Fibroblast of skin of left quadriceps (primary cell): ENCODE measurements at regions not wholly inside any gene's neighbourhood (a gene's known extent, or its start where the extent isn't known, plus 50 kb on each side); places are given as distances from the start of the nearest gene placed in this dataset.
A peak's percentile ranks its signal among the peaks of the same experiment; 100 is the strongest.

Experiments
- DNase-seq, 2 experiments: peaks; one replicate each; pipeline ENCODE4 v3.0.0-alpha.2; 2013; ENCODE audit warnings: low read depth in 2 of 2

- DNase-seq = no peak
Measured at GRCh38 chr17:65446043-65446442, 115.4 kb downstream of the AXIN2 start.

- no peak for DNase-seq
Measured at GRCh38 chr17:65444049-65444448, 117.4 kb downstream of the AXIN2 start.

DNA sequence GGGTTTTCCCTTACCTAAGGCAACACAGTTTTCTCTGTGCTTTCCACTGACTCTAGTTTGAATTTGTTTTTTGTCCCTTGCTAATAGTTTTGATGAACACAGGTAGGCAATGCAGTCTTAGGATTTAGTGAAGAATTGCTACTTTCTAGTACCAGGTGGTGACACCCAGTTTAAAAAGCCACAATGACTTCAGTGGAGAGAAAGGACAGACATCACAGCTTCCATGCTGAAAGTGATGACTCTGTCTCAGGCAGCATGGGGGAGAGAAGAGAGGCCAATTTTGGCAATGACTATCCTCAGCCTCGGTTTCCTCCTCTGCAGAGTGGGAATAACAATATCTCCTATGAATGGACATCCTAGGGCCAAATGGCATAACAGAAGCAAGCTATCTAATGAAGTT, 118.8 kb downstream of the AXIN2 start:
- DNase-seq = no peak

DNA sequence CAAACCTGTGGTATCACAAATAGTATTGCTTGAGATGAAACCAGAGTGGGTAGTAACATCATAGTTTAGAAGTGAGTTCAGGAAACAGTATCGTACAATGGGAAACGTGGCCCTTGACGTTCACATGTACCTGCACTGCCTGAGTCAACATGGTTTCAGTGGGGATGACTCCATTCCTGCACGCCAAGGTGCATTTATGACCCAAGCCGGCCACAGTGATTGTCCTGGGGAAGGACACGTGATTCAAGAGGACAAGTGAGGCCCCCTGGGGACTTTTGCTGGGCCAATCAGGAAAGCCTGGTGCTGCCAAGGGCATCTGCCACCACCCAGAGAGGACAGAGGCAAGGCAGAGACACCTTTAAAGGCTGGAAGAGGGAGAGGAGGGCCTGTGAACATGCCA, 119.2 kb downstream of the AXIN2 start:
- no peak for DNase-seq

GRCh38 chr17:65441053-65441605, 120.3 kb downstream of the AXIN2 start:
- DNase-seq = no peak

- DNase-seq = no peak
Measured at GRCh38 chr17:65438708-65439294, 122.6 kb downstream of the AXIN2 start.

DNA sequence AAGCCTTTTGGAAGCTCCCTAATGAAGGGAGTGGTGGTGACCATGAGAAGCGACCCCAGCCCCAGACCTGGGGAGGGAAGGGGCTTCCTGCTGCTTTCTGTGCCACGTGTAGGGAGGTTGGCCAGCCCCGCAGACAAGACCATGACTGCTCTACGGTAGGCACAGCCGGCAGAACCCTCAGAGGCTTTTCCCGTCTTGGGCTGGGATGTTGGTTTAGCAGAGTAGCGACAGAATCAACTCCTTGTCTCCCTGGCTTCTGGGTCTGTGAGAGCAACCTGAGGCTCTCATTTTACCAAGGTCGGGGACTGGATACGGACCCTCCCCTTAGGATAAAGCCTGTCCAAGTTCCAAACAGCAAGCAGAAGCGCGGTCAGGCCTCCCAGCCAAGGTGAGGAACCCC, 123.3 kb downstream of the AXIN2 start:
- no peak for DNase-seq

DNA sequence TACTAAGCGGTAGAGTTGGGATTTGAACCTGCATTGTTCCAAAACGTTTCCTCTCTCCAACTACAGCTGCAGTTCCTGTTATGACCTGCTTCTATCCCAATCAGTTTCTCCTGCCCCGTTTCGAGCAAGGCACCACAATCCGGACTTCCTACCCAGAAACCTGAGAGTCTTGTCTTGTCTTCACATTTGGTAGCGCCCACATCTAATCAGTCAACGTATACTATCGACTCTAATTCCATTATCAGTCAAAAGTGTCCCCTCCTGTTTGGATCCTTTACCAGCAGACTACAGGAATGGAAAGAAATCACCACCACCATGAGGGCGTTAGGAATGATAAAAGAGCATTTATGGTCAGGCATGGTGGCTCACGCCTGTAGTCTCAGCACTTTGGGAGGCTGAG, 124.6 kb downstream of the AXIN2 start:
- DNase-seq = no peak

DNA sequence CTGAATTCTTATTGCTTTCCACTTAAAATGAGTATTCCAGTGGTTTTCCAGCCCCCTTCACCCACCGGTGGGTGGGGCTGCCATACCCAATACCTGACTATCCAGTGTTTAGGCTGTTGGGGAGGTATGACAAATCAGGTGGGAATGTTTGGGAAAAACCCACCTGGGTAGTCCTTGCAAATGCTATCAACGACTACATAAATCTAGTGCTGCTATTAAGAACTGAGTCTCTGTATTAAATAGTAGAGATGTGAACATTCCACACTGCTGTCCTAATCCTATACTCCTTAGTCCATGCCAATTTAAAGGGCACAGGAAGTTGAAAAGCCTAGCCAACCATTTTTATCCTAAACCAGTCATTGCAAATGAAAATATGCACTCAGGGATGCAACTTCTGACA, 126.6 kb downstream of the AXIN2 start:
- no peak for DNase-seq

GRCh38 chr17:65434251-65434650, 127.2 kb downstream of the AXIN2 start:
- DNase-seq = no peak

DNA sequence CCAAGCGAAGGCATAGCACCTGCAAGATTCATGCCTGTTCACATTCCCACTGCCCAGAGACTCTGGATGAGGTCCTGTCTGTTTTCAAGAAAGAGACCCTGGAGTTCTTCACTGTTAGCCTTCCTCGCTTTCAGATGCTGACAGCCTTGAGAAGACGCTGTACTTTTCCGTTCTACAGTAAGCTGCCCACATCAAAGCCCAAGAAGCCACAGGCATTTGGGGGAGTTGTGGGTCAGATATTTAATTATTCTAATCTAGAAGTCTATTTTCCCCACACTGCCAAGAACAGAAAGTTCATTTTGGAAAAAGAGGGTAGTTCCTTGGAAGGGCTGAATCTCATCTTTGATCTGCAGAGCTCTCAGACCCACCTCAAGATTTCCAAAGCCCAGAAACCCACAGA, 127.9 kb downstream of the AXIN2 start:
- DNase-seq = no peak

DNA sequence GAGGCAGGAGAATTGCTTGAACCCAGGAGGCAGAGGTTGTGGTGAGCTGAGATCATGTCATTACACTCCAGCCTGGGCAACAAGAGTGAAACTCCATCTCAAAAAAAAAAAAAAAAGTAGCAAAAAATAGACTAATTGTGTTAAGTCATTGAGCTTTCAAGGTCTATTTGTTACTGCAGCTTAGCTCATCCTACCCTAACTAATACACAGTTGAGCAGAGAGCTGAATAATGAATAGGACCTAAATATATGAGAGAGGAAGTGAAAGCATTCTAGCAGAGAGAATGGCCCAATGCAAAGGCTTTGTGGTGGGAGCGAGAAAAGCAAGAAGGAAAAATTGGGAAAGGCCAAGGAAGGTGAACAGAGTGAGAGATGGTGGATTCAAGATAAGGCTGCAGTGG, 128.3 kb downstream of the AXIN2 start:
- DNase-seq = no peak

DNA sequence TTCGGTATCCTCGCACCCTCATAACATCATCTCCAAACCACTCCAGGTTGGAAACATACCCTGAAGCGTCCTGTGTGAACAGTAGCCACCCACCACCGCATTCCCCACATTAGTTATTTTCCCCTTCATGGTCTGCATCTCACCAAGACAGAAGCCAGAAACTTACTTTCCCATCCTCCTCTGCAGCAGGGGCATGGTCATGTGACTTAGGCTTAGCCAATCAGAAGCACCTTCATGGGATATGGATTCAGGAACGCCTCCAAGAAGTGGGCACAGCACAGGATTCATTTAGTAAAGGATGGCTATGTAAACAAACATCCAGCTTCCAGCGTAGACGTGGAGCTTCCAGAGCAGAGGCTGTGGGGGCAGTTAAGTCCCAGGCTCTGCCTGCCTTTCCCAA, 130.3 kb downstream of the AXIN2 start:
- no peak for DNase-seq

DNA sequence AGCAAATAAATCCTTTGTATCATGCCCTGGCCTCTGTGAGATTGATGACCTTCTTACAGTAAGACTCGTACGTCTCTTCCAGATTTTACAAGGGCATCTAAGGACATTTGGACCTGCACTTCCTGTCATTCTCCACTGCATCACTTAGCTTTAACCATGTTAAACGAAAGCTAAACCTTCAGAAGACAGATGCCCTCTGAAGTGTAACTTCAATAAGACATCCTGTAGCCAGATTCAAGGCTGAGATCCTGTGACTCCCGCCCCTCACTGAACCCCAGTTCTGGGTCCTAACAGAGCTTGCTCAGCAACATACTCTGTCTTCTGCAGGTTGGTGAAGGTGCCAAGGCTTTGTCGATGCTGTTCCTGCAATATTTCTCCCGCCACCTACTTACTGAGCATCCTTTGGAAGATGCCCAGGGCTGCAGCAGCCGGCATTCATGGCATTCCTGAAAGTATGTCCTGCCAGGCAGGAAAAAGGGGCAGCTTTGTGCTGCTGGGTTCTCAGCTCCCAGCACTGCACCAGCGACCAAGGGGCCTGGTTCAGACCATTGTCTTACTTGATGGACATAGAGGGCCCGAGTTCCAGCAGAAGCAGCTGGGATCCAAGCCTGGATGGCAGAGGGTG, 131.1 kb downstream of the AXIN2 start:
- no peak for DNase-seq

GRCh38 chr17:65423346-65424140, 137.9 kb downstream of the AXIN2 start:
- DNase-seq = no peak

GRCh38 chr17:65418622-65419021, 142.8 kb downstream of the AXIN2 start:
- DNase-seq = no peak

DNA sequence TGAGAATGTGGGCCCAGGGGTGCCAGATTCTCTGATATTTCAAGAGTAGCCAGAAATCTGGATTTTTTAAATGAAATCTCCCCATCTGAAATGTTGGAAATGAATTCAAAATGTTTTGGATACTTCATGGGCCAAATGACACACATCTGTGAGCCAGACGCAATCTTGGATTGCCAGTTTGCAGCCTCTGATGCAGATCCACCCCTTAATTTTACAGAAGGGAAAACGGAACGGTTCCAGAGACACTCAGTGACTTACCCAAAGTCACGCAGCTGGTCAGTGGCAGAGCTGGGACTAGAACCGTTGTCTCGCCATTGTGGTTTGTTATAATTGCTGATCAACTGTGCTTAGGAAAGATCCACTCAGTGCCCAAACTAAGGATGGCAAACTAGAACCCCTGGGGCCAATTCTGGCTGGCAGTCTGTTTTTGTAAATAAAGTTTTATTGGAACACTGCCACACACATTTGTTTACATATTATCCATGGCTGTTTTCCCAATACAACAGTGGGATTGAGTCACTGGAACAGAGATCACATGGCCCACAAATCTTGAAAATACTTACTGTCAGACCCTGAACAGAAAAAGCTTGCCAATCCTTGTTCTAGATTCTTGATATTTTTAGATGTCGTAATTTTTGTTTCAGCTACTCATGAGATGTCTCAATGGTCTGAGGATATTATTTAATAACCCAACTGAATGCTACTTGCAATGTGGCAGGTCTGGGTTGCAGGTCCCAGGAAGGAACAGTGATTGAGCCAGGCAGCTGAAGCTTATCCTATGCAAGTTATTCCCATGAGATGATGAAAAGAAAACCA, 143.8 kb downstream of the AXIN2 start:
- DNase-seq = peak in 1 of 2 experiments; percentile 14

DNA sequence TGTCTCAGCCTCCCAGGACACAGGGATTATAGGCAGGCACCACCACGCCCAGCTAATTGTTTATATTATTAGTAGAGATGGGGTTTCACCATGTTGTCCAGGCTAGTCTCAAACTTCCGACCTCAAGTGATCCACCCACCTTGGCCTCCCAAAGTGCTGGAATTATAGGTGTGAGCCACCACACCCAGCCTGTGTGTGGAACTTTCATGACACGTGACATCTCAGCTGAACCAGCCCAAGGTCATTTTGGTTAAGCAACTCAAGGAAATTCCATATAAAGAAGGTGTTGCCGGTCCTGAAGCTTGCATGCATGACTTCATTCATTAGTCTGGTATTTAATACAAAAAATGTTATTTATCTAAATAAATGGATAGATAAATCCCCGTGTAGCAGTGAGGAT, 145.5 kb downstream of the AXIN2 start:
- no peak for DNase-seq

DNA sequence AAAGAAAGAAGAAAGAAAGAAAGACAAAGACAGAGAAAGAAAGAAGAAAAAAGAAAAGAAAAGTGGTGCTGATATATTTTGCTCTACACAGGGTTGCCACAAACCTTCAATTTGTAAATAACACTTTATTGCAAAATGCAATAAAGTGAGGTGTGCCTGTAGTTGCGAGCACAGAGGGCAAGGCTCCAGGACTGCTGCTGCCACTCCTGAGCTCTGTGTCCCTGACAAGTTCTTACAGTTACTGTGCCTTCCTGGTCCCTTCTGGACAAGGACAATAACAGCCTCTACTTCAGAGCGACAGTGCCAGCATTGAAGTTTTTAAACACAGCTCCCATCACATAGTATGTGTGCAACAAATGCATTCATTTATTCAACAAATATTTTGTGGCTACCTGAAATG, 148.1 kb downstream of the AXIN2 start:
- no peak for DNase-seq

DNA sequence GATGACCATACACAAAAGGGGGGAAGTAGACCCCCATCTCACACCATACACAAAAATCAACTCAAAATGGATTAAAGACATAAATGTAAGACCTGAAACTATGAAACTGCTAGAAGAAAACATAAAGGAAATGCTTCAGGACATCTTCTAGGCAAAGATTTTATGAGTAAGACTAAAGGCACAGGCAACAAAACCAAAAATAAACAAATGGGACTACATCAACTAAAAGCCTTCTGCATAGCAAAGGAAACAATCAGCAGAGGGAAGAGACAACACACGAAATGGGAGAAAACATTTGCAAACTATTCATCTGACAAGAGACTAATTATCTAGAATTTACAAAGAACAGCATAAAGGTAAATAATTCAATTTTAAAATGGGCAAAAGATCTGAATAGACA, 152.1 kb downstream of the AXIN2 start:
- DNase-seq = no peak

DNA sequence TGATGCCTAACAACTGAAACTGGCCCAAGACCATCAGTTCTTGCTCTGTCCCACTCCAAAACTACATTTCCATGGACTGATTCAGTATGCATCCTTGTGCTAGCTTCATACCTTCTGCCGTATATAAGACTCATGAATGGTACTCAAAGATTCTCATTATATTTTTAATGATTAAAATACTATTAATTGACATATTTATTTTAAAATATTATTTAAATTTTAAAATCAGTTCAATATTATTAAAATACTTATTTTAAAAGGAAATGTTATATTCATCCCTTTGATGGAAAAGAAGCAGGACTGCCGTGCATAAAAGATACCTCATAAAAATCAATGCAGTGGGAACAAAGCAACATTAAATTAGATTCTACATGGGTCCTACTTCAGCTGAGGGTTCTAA, 153.4 kb downstream of the AXIN2 start:
- DNase-seq = no peak

DNA sequence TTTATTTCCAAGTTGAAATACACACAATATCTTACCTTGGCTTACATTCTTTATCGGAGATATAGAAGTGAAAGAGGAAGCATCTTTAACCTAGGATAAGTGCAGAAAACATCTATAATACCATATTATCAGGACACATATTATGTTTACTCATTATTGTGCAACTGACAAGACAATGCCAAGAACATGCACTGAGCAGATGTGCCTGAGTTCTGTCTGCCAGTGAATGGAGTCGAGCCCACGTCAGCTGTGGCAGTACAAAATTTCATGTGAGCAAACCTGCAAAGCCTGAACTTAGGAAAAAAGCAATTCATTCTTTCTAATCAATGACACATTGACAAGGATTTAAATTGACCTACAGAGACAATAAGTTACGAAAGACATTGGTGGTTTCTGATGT, 154.4 kb downstream of the AXIN2 start:
- no peak for DNase-seq
